HFFc6 (cell line): ENCODE measurements at regions not wholly inside any gene's neighbourhood (a gene's known extent, or its start where the extent isn't known, plus 50 kb on each side); places are given as distances from the start of the nearest gene placed in this dataset.

ENCODE experiments used
- DNase-seq: peaks from one replicate; pipeline ENCODE4 v3.0.0-alpha.2; 2018
- H3K27ac Mint-ChIP-seq: 2 replicates; pipeline ENCODE4 v1.8.0; 2020; ENCODE audit warnings: mild to moderate bottlenecking, mixed read lengths
- H3K27me3 Mint-ChIP-seq: 2 replicates; pipeline ENCODE4 v1.8.0; 2021; ENCODE audit warnings: mild to moderate bottlenecking, moderate library complexity, mixed read lengths; ENCODE audit not compliant: insufficient read depth
- H3K36me3 Mint-ChIP-seq: 2 replicates; pipeline ENCODE4 v1.8.0; 2021; ENCODE audit warnings: low read depth, mixed read lengths
- H3K4me1 Mint-ChIP-seq: 2 replicates; pipeline ENCODE4 v1.8.0; 2020; ENCODE audit warnings: low read depth, mixed read lengths
- H3K4me3 Mint-ChIP-seq: 2 replicates; pipeline ENCODE4 v1.8.0; 2020; ENCODE audit warnings: mild to moderate bottlenecking, moderate library complexity, mixed read lengths
- H3K9me3 Mint-ChIP-seq: 2 replicates; pipeline ENCODE4 v1.8.0; 2020; ENCODE audit warnings: mild to moderate bottlenecking, mixed read lengths
- TF ChIP-seq, protein P1 (sequence below): fragments of 200-600 bp; sonication (generic); IDR thresholded peaks from 2 replicates; pipeline ENCODE4 v1.5.0; 2021; ENCODE audit warnings: antibody characterized with exemption, mild to moderate bottlenecking

DNA sequence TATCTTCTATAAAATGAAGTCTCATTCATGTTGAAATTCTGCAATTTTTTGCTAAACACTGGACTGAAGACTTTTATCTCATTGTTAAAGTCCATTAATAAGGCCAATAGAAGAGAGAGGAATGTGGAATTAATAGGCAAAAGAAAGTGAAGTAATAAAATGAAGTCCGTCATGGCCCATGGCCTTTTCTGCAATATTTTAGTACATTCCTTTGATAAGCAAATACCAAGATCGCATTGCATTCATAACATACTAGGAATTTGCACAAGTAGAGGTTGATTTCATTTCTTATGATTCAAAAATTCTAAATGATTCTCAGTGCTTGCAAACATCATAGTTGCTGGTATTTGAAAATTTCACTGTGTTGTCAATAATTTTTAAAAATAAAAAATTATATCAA is 664.0 kb downstream of the NR2F1-AS1 start:
- Mint-ChIP-seq H3K27ac (no peak overlapping the region), H3K4me3 (no peak overlapping the region), H3K27me3 (no peaks in the 10 kb centered on the region; the same call in 1 of the 2 replicates), H3K36me3 (no peaks in the 10 kb centered on the region), H3K9me3 (no peaks in the 10 kb centered on the region), H3K4me1 (peaks cover 20% of the 10 kb centered on the region)
- TF ChIP-seq, protein P1, sequence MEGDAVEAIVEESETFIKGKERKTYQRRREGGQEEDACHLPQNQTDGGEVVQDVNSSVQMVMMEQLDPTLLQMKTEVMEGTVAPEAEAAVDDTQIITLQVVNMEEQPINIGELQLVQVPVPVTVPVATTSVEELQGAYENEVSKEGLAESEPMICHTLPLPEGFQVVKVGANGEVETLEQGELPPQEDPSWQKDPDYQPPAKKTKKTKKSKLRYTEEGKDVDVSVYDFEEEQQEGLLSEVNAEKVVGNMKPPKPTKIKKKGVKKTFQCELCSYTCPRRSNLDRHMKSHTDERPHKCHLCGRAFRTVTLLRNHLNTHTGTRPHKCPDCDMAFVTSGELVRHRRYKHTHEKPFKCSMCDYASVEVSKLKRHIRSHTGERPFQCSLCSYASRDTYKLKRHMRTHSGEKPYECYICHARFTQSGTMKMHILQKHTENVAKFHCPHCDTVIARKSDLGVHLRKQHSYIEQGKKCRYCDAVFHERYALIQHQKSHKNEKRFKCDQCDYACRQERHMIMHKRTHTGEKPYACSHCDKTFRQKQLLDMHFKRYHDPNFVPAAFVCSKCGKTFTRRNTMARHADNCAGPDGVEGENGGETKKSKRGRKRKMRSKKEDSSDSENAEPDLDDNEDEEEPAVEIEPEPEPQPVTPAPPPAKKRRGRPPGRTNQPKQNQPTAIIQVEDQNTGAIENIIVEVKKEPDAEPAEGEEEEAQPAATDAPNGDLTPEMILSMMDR = no peak
- DNase-seq = no peak

DNA sequence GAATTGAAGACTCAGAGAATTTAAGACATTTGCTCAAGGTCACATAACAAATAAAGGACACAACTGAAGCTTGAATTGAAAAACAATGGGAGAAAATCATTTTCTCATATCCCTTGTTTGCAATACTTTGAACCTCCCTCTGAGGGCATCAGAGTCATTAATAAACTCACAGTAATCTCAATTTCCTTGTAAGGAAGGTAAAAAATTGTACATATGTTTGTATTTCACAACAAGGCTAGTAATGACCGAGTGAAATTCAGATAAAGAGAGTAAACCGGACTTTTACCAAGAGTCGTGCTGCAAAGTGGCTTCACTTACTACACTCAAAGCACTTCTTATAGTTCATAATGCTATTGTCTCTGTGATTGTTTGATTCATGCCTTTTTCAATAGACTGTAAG is 665.0 kb downstream of the NR2F1-AS1 start:
- TF ChIP-seq, protein P1 = peak; percentile 59

DNA sequence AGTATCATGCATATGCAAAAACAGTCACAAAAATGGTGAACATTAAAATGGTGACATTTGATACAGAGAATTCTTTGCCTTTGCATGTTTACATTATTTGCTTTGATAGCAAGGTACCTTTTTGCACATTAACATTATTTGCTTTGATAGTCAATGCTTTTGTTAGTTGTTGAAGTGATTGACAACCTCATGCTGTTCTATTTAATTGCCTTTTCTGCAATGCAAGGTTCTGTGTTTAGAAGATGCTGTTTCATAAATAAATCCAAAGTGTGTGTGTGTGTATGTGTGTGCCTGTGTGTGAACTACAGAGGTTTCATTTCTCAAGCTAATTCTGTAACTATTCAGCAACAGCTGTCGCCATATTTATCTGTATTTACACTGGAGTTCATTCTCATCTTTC is 668.7 kb downstream of the NR2F1-AS1 start:
- H3K9me3 Mint-ChIP-seq = no peaks in the 10 kb centered on the region
- TF ChIP-seq, protein P1 = no peak
- H3K4me3 Mint-ChIP-seq = no peak overlapping the region
- H3K36me3 Mint-ChIP-seq = no peaks in the 10 kb centered on the region
- H3K4me1 Mint-ChIP-seq = peaks cover 38% of the 10 kb centered on the region
- H3K27ac Mint-ChIP-seq = no peak overlapping the region
- DNase-seq = no peak
- no peaks in the 10 kb centered on the region for H3K27me3 Mint-ChIP-seq

More for the DNA sequence above, 665.0 kb downstream of the NR2F1-AS1 start:
- Mint-ChIP-seq H3K4me1 (peaks cover 20% of the 10 kb centered on the region), H3K4me3 (no peak overlapping the region), H3K27me3 (no peaks in the 10 kb centered on the region), H3K9me3 (no peaks in the 10 kb centered on the region), H3K36me3 (no peaks in the 10 kb centered on the region), H3K27ac (no peak overlapping the region)
- peak; percentile 20 for DNase-seq

DNA sequence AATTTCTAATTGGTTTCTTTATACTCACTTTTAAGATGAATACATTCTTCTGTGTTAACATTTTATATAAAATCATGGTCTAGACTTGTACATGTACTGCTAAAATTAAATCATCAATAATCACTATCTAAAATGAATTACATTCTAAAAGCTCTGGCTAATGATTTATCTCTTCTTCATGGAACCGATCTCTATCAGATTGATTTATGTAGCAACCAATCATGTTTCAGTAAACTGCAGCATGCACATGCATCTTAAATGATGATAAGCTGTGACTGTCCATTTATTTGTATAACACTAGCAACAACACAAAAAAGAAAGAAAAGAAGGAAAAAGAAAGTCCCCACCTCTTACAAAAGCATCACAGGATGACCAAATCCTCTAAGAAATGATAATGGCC is 669.2 kb downstream of the NR2F1-AS1 start:
- Mint-ChIP-seq H3K27me3 (no peaks in the 10 kb centered on the region), H3K36me3 (no peaks in the 10 kb centered on the region), H3K9me3 (no peaks in the 10 kb centered on the region), H3K27ac (no peak overlapping the region), H3K4me3 (no peak overlapping the region), H3K4me1 (peaks cover 37% of the 10 kb centered on the region)
- TF ChIP-seq, protein P1 = no peak
- no peak for DNase-seq

DNA sequence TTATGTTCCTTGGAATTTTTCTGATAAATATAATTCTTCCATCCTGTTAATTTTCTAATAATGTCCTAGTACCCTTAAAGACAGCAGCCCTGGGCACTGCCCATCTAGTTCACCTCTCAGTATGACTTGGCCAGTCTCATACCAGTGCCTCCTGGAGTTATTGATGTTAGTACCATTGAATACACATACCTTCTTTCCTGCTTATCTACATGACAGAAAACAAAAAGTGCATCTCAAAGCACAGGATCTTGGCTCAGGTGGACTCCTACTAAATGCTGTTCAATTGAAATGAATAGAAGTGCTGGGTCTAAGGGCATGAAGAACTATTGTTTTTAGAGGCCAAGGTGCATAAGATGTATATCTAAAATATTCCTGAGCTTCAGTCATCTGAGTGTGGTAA is 669.7 kb downstream of the NR2F1-AS1 start:
- H3K9me3 Mint-ChIP-seq = no peaks in the 10 kb centered on the region
- no peaks in the 10 kb centered on the region for H3K27me3 Mint-ChIP-seq
- peaks cover 32% of the 10 kb centered on the region for H3K4me1 Mint-ChIP-seq
- no peak for DNase-seq
- no peak overlapping the region for H3K27ac Mint-ChIP-seq
- no peak overlapping the region for H3K4me3 Mint-ChIP-seq
- H3K36me3 Mint-ChIP-seq = no peaks in the 10 kb centered on the region
- TF ChIP-seq, protein P1 = no peak

DNA sequence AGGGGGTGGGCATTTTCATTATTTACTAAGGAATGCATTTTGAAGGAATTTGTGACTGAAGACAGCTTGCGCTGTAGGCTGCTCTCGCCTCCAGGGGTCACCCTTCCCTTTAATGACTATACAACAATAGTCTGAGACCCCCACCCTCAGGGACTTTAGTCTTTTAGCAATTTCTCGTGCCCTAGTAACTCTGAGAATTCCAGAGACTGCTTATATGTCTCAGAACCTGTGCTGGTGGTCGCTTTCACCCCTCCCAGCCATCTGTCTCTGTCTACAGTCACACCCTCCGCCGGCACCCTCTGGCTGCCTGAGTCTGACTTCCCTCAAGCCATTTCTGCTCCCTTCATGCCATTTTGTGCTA is 671.4 kb downstream of the NR2F1-AS1 start:
- Mint-ChIP-seq H3K36me3 (no peaks in the 10 kb centered on the region), H3K4me1 (peaks cover 23% of the 10 kb centered on the region), H3K4me3 (no peak overlapping the region), H3K27ac (no peak overlapping the region), H3K9me3 (no peaks in the 10 kb centered on the region), H3K27me3 (no peaks in the 10 kb centered on the region)
- TF ChIP-seq, protein P1 = peak; percentile 77
- DNase-seq = no peak
